Liver (tissue), 3 donors: ENCODE measurements at regions not wholly inside any gene's neighbourhood (a gene's known extent, or its start where the extent isn't known, plus 50 kb on each side); places are given as distances from the start of the nearest gene placed in this dataset.
"Not testable (repeated sequence)": the region's sequence is repeated elsewhere in the genome, so short reads cannot be mapped to it uniquely, and the experiment has no call there.

Experiments used
- ATF3 ChIP-seq: IDR thresholded peaks from 2 replicates; pipeline ENCODE4 v1.6.1; 2016; ENCODE audit warnings: antibody characterized with exemption
- CTCF ChIP-seq: fragments of 150-350 bp; IDR thresholded peaks from 2 replicates; pipeline ENCODE4 v1.5.1; 2017; ENCODE audit warnings: improper control_type of control experiment, low read depth, low read length; ENCODE audit not compliant: missing input control
- FOXA1 ChIP-seq: IDR thresholded peaks from 2 replicates; pipeline ENCODE4 v1.6.1; 2016; ENCODE audit warnings: antibody characterized with exemption
- GABPA ChIP-seq, 2 donors: IDR thresholded peaks in 1 of 2; conservative IDR thresholded peaks in 1 of 2; 2 replicates each; pipeline ENCODE4 v1.6.1; 2016; ENCODE audit warnings: antibody characterized with exemption in 2 of 2, mild to moderate bottlenecking in 1 of 2, moderate library complexity in 1 of 2
- HNF4A ChIP-seq, 2 donors: conservative IDR thresholded peaks; 2 replicates each; pipeline ENCODE4 v1.6.1; 2016; ENCODE audit warnings: antibody characterized with exemption in 2 of 2, mild to moderate bottlenecking in 2 of 2
- JUND ChIP-seq, 2 donors: IDR thresholded peaks; 2 replicates each; pipeline ENCODE4 v1.6.1; 2016; ENCODE audit warnings: antibody characterized with exemption in 2 of 2
- MAX ChIP-seq: IDR thresholded peaks from 2 replicates; pipeline ENCODE4 v1.6.1; 2016; ENCODE audit warnings: antibody characterized with exemption
- RAD21 ChIP-seq, 2 donors: IDR thresholded peaks; 2 replicates each; pipeline ENCODE4 v1.6.1; 2016; ENCODE audit warnings: antibody characterized with exemption in 2 of 2, mild to moderate bottlenecking in 2 of 2
- REST ChIP-seq: IDR thresholded peaks from 2 replicates; pipeline ENCODE4 v1.6.1; 2016; ENCODE audit warnings: antibody characterized with exemption, mild to moderate bottlenecking
- RXRA ChIP-seq, 2 donors: IDR thresholded peaks; 2 replicates each; pipeline ENCODE4 v1.6.1; 2017 to 2018; ENCODE audit warnings: antibody characterized with exemption in 2 of 2, mild to moderate bottlenecking in 1 of 2
- SP1 ChIP-seq: IDR thresholded peaks from 2 replicates; pipeline ENCODE4 v1.6.1; 2018; ENCODE audit warnings: antibody characterized with exemption, mild to moderate bottlenecking
- TAF1 ChIP-seq: conservative IDR thresholded peaks from 2 replicates; pipeline ENCODE4 v1.6.1; 2016; ENCODE audit warnings: antibody characterized with exemption, mild to moderate bottlenecking
- YY1 ChIP-seq: IDR thresholded peaks from 2 replicates; pipeline ENCODE4 v1.6.1; 2016; ENCODE audit warnings: antibody characterized with exemption, mild to moderate bottlenecking
- ZBTB33 ChIP-seq: IDR thresholded peaks from 2 replicates; pipeline ENCODE4 v1.6.1; 2016; ENCODE audit warnings: antibody characterized with exemption
- donor health status: healthy.
- donor health status: healthy.

GRCh38 chr12:17282169-17282568 is 676.2 kb upstream of the LMO3 start:
- not testable (repeated sequence) for TF ChIP-seq CTCF; TAF1; YY1; SP1; REST; ZBTB33; MAX; GABPA (IDR thresholded peaks at IDR 0.05 in 1 of 2, conservative IDR thresholded peaks at IDR 0.05 in 1 of 2); RXRA (IDR thresholded peaks at IDR 0.05); JUND (IDR thresholded peaks at IDR 0.05); FOXA1; ATF3; HNF4A (conservative IDR thresholded peaks at IDR 0.05); RAD21 (IDR thresholded peaks at IDR 0.05)
